ENCODE measurements at regions not wholly inside any gene's neighbourhood (a gene's known extent, or its start where the extent isn't known, plus 50 kb on each side); places are given as distances from the start of the nearest gene placed in this dataset.

DNA sequence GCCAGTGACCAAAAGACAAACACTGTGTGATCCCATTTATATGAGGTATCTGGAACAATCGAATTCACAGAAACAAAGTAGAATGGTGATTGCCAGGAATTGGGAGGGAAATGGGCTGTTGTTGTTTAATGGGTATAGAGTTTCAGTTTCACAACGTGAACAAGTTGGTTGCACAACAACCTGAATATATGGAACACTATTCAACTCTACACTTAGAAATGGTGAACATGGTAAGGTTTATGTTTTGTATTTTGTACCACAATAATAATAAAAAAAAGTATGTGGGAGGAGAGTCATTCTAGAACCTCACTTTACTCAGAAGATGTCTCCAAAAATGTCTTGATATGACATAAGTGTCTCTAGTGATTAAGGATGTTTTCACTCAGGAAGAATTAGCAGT, 85.2 kb upstream of the SGCE start:
- Histone ChIP-seq H4K20me1 (ENCODE audit: control insufficient read depth, insufficient read depth) (no peaks in the 10 kb centered on the region), H3K9me3 (replicated peaks; ENCODE audit: control insufficient read depth, insufficient read depth, low read length) (no peaks in the 10 kb centered on the region), H3K27ac (ENCODE audit: control insufficient read depth, insufficient read depth) (no peak overlapping the region), H3K4me3 (no peak overlapping the region), H3K36me3 (ENCODE audit: control insufficient read depth in 2 of 2, insufficient read depth in 2 of 2, low read length in 1 of 2) (no peaks in the 10 kb centered on the region), H3K9ac (ENCODE audit: control insufficient read depth, insufficient read depth, low read length) (no peak overlapping the region), H3K27me3 (replicated peaks in 1 of 2; ENCODE audit: control insufficient read depth in 2 of 2, insufficient read depth in 2 of 2, low read length in 1 of 2) (no peaks in the 10 kb centered on the region), H3K4me2 (ENCODE audit: control insufficient read depth, insufficient read depth) (no peak overlapping the region), H2AFZ (ENCODE audit: control insufficient read depth, low read depth, low read length) (no peak overlapping the region), H3K79me2 (ENCODE audit: control insufficient read depth, insufficient read depth, low read length) (no peaks in the 10 kb centered on the region), H3K4me1 (ENCODE audit: control insufficient read depth, insufficient read depth, low read length) (no peaks in the 10 kb centered on the region)
- 10% methylated on average over 2 of the region's 2 CpGs for WGBS (ENCODE audit: insufficient coverage, insufficient replicate concordance, low lambda C conversion rate, missing lambda C conversion rate)
- no peak for TF ChIP-seq IKZF2 (IDR thresholded peaks at IDR 0.05)
- TF ChIP-seq GATAD2B (conservative IDR thresholded peaks at IDR 0.05; ENCODE audit: low read depth), result no peak
- no TSS peak for BruUV-seq (replicated peaks)
- POLR2A ChIA-PET, result no interaction called here
- FAIRE-seq, result no peak
- intact Hi-C loops (cut with micrococcal nuclease; ENCODE audit: unreplicated experiment) (no loop called here), in situ Hi-C loops (cut with MboI) (no loop called here)
- no peak for DNase-seq (ENCODE audit: low read depth, low spot score)
- CTCF ChIA-PET, result no interaction called here
- SMC1A ChIA-PET (ENCODE audit: uncharacterized antibody, unreplicated experiment), result no interaction called here
- RAD21 ChIA-PET (ENCODE audit: unreplicated experiment), result no interaction called here
- ATAC-seq, result no peak

DNA sequence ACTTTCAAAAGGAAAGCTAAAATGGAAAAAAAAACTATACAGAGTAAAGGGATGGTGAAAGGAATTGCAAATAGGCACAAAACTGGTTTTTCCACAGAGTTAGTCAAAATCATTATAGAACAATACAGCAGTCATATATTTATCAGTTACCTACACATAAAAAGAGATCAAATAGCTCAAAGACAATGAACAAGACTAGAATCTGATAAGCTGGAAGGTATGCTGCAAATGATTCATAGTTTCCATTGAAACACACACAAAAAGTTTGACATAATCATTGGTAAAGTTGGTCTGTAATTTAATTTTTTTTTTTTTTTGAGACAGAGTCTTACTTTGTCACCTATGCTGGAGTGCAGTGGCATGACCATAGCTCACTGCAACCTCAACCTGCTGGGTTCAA, 92.4 kb upstream of the SGCE start:
- no TSS peak for BruUV-seq (replicated peaks)
- Histone ChIP-seq H4K20me1 (ENCODE audit: control insufficient read depth, insufficient read depth) (no peaks in the 10 kb centered on the region), H3K27ac (ENCODE audit: control insufficient read depth, insufficient read depth) (no peak overlapping the region), H3K27me3 (replicated peaks in 1 of 2; ENCODE audit: control insufficient read depth in 2 of 2, insufficient read depth in 2 of 2, low read length in 1 of 2) (no peaks in the 10 kb centered on the region), H3K4me2 (ENCODE audit: control insufficient read depth, insufficient read depth) (no peak overlapping the region), H3K36me3 (ENCODE audit: control insufficient read depth in 2 of 2, insufficient read depth in 2 of 2, low read length in 1 of 2) (no peaks in the 10 kb centered on the region), H3K4me1 (ENCODE audit: control insufficient read depth, insufficient read depth, low read length) (no peaks in the 10 kb centered on the region), H2AFZ (ENCODE audit: control insufficient read depth, low read depth, low read length) (no peak overlapping the region), H3K4me3 (no peak overlapping the region), H3K79me2 (ENCODE audit: control insufficient read depth, insufficient read depth, low read length) (no peaks in the 10 kb centered on the region), H3K9me3 (replicated peaks; ENCODE audit: control insufficient read depth, insufficient read depth, low read length) (no peaks in the 10 kb centered on the region), H3K9ac (ENCODE audit: control insufficient read depth, insufficient read depth, low read length) (no peak overlapping the region)
- ATAC-seq (no peak), DNase-seq (ENCODE audit: low read depth, low spot score) (no peak), FAIRE-seq (no peak)
- intact Hi-C loops (cut with micrococcal nuclease; ENCODE audit: unreplicated experiment) (no loop called here), in situ Hi-C loops (cut with MboI) (no loop called here)
- SMC1A ChIA-PET (ENCODE audit: uncharacterized antibody, unreplicated experiment), result no interaction called here
- POLR2A ChIA-PET, result no interaction called here
- RAD21 ChIA-PET (ENCODE audit: unreplicated experiment), result no interaction called here
- CTCF ChIA-PET, result interaction anchor here (1.0 kb wide), 1 partner anchor 329 kb away, joined by 3 read pairs; no protein-coding TSS in a partner anchor
- TF ChIP-seq, protein P1, sequence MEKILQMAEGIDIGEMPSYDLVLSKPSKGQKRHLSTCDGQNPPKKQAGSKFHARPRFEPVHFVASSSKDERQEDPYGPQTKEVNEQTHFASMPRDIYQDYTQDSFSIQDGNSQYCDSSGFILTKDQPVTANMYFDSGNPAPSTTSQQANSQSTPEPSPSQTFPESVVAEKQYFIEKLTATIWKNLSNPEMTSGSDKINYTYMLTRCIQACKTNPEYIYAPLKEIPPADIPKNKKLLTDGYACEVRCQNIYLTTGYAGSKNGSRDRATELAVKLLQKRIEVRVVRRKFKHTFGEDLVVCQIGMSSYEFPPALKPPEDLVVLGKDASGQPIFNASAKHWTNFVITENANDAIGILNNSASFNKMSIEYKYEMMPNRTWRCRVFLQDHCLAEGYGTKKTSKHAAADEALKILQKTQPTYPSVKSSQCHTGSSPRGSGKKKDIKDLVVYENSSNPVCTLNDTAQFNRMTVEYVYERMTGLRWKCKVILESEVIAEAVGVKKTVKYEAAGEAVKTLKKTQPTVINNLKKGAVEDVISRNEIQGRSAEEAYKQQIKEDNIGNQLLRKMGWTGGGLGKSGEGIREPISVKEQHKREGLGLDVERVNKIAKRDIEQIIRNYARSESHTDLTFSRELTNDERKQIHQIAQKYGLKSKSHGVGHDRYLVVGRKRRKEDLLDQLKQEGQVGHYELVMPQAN (conservative IDR thresholded peaks at IDR 0.05), result no peak
- no peak for TF ChIP-seq RELA (IDR thresholded peaks at IDR 0.05; ENCODE audit: borderline replicate concordance, partially characterized antibody)
- TF ChIP-seq RAD51 (IDR thresholded peaks at IDR 0.05), result no peak
- no peak for TF ChIP-seq POLR2AphosphoS5 (IDR thresholded peaks at IDR 0.05; ENCODE audit: low read length)
- TF ChIP-seq IRF3 (IDR thresholded peaks at IDR 0.05), result no peak
- TF ChIP-seq, protein P2, sequence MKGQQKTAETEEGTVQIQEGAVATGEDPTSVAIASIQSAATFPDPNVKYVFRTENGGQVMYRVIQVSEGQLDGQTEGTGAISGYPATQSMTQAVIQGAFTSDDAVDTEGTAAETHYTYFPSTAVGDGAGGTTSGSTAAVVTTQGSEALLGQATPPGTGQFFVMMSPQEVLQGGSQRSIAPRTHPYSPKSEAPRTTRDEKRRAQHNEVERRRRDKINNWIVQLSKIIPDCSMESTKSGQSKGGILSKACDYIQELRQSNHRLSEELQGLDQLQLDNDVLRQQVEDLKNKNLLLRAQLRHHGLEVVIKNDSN (IDR thresholded peaks at IDR 0.05; ENCODE audit: borderline replicate concordance, extremely low read length, insufficient read depth, low read depth, low read length), result no peak
- no peak for TF ChIP-seq RBBP5 (conservative IDR thresholded peaks at IDR 0.05)
- TF ChIP-seq, protein P3, sequence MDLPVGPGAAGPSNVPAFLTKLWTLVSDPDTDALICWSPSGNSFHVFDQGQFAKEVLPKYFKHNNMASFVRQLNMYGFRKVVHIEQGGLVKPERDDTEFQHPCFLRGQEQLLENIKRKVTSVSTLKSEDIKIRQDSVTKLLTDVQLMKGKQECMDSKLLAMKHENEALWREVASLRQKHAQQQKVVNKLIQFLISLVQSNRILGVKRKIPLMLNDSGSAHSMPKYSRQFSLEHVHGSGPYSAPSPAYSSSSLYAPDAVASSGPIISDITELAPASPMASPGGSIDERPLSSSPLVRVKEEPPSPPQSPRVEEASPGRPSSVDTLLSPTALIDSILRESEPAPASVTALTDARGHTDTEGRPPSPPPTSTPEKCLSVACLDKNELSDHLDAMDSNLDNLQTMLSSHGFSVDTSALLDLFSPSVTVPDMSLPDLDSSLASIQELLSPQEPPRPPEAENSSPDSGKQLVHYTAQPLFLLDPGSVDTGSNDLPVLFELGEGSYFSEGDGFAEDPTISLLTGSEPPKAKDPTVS (IDR thresholded peaks at IDR 0.05; ENCODE audit: low read depth, low read length), result no peak
- TF ChIP-seq CHD4 (IDR thresholded peaks at IDR 0.05), result no peak

Measured in GM12878 (cell line).